ENCODE measurements at regions not wholly inside any gene's neighbourhood (a gene's known extent, or its start where the extent isn't known, plus 50 kb on each side); places are given as distances from the start of the nearest gene placed in this dataset.

GRCh38 chr5:133700251-133700650 lies 87.9 kb upstream of the FSTL4 start:
- Histone ChIP-seq H3K9me2 (ENCODE audit: insufficient read depth, low read length) (no peaks in the 10 kb centered on the region), H4K20me1 (ENCODE audit: insufficient read depth, low read length) (no peaks in the 10 kb centered on the region), H3K79me2 (ENCODE audit: insufficient read depth, low read depth, low read length) (no peaks in the 10 kb centered on the region), H3K4me3 (ENCODE audit: low read depth, low read length, poor library complexity, severe bottlenecking) (no peak overlapping the region), H3K4me2 (ENCODE audit: low read length) (no peak overlapping the region), H3K27ac (ENCODE audit: low read depth, low read length, poor library complexity, severe bottlenecking) (no peak overlapping the region), H3K9me3 (ENCODE audit: low read length) (no peaks in the 10 kb centered on the region), H3K4me1 (ENCODE audit: insufficient read depth, low read length, poor library complexity, severe bottlenecking) (no peaks in the 10 kb centered on the region), H2AFZ (ENCODE audit: low read length) (no peak overlapping the region), H3K36me3 (ENCODE audit: insufficient read depth, low read length) (no peaks in the 10 kb centered on the region)
- no peak for TF ChIP-seq EZH2phosphoT487 (IDR thresholded peaks at IDR 0.05; ENCODE audit: borderline replicate concordance, low read depth, low read length)
- TF ChIP-seq, protein P1, sequence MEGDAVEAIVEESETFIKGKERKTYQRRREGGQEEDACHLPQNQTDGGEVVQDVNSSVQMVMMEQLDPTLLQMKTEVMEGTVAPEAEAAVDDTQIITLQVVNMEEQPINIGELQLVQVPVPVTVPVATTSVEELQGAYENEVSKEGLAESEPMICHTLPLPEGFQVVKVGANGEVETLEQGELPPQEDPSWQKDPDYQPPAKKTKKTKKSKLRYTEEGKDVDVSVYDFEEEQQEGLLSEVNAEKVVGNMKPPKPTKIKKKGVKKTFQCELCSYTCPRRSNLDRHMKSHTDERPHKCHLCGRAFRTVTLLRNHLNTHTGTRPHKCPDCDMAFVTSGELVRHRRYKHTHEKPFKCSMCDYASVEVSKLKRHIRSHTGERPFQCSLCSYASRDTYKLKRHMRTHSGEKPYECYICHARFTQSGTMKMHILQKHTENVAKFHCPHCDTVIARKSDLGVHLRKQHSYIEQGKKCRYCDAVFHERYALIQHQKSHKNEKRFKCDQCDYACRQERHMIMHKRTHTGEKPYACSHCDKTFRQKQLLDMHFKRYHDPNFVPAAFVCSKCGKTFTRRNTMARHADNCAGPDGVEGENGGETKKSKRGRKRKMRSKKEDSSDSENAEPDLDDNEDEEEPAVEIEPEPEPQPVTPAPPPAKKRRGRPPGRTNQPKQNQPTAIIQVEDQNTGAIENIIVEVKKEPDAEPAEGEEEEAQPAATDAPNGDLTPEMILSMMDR (conservative IDR thresholded peaks at IDR 0.05; ENCODE audit: low read length) = no peak
- intact Hi-C loops (cut with micrococcal nuclease; ENCODE audit: unreplicated experiment) = no loop called here
- ChIA-PET POLR2A (no interaction called here), CTCF (ENCODE audit: unreplicated experiment) (no interaction called here)
- BruUV-seq (replicated peaks) = no TSS peak
- DNase-seq (ENCODE audit: low spot score) = no peak

- CTCF ChIA-PET (ENCODE audit: unreplicated experiment) = no interaction called here
Observed at GRCh38 chr5:133698646-133699526, 86.5 kb upstream of the FSTL4 start.

More at GRCh38 chr5:133698646-133699526, 86.5 kb upstream of the FSTL4 start:
- TF ChIP-seq, protein P1 (conservative IDR thresholded peaks at IDR 0.05; ENCODE audit: low read length) = no peak
- no peak for TF ChIP-seq EZH2phosphoT487 (IDR thresholded peaks at IDR 0.05; ENCODE audit: borderline replicate concordance, low read depth, low read length)
- Histone ChIP-seq H3K27ac (ENCODE audit: low read depth, low read length, poor library complexity, severe bottlenecking) (no peak overlapping the region), H3K36me3 (ENCODE audit: insufficient read depth, low read length) (no peaks in the 10 kb centered on the region), H4K20me1 (ENCODE audit: insufficient read depth, low read length) (no peaks in the 10 kb centered on the region), H2AFZ (ENCODE audit: low read length) (no peak overlapping the region), H3K9me2 (ENCODE audit: insufficient read depth, low read length) (no peaks in the 10 kb centered on the region), H3K4me2 (ENCODE audit: low read length) (no peak overlapping the region), H3K9me3 (ENCODE audit: low read length) (no peaks in the 10 kb centered on the region), H3K79me2 (ENCODE audit: insufficient read depth, low read depth, low read length) (no peaks in the 10 kb centered on the region), H3K4me3 (ENCODE audit: low read depth, low read length, poor library complexity, severe bottlenecking) (no peak overlapping the region), H3K4me1 (ENCODE audit: insufficient read depth, low read length, poor library complexity, severe bottlenecking) (no peaks in the 10 kb centered on the region)
- POLR2A ChIA-PET = interaction anchor here (0.7 to 1.2 kb wide), 2 partner anchors 14 to 54 kb away, joined by 3 read pairs; no protein-coding TSS in a partner anchor
- no TSS peak for BruUV-seq (replicated peaks)
- intact Hi-C loops (cut with micrococcal nuclease; ENCODE audit: unreplicated experiment) = no loop called here
- DNase-seq (ENCODE audit: low spot score) = no peak

All from OCI-LY7 (cell line).